ENCODE measurements at regions not wholly inside any gene's neighbourhood (a gene's known extent, or its start where the extent isn't known, plus 50 kb on each side); places are given as distances from the start of the nearest gene placed in this dataset.
A peak's percentile ranks its signal among the peaks of the same experiment; 100 is the strongest.
"Not testable (repeated sequence)": the region's sequence is repeated elsewhere in the genome, so short reads cannot be mapped to it uniquely, and the experiment has no call there.

DNA sequence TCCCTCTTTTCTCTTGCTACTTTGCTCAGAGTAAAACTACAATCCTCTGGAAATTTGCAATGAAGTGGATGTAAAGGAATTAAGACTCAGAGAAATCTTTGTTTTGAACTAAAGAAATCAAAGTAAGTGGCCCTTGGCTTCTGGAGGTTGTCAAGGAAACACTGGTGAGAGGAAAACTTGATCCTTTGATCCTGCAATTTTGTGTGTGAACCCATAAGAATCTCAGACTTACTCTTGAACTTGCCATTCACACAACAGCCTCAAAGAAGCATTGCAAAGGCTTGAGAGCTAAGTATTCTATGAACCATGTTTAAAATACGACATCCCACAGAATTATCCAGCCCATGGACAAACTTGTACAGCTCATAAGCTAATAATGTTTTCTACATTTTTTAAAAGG, 827.5 kb downstream of the TAF11L14 start:
- no peak overlapping the region for H3K4me3 ChIP-seq (replicated peaks; ENCODE audit: low read depth, low read length)
- TF ChIP-seq CTCF (IDR thresholded peaks at IDR 0.05; ENCODE audit: low read depth, low read length, missing control alignments), result no peak
- no peak for DNase-seq (ENCODE audit: extremely low read depth, low read depth)

- TF ChIP-seq CTCF (IDR thresholded peaks at IDR 0.05; ENCODE audit: low read depth, low read length, missing control alignments), result peak; percentile 40
- no peak for DNase-seq (ENCODE audit: extremely low read depth, low read depth)
- no peak overlapping the region for H3K4me3 ChIP-seq (replicated peaks; ENCODE audit: low read depth, low read length)
These were observed 831.8 kb downstream of the TAF11L14 start for GRCh38 chr5:18465833-18466681.

DNA sequence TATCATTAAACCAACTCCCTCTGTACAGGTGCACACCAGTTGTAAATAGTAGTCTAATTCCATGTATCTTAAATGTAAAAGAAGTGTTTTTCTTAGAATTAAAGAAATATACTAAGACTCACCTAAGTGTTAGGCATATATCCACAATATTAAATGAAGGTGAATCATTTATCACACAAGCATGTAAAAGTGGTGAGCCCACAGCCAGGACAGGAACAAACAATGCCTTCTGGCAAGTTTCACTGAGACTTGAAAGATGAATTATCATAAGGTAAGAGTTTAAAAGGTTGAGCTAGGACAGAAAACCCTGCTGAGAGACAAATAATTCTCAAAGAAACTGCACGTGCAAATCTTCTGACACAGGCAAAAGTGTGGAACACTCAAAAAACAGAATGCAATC, 832.5 kb downstream of the TAF11L14 start:
- TF ChIP-seq CTCF (IDR thresholded peaks at IDR 0.05; ENCODE audit: low read depth, low read length, missing control alignments), result no peak
- H3K4me3 ChIP-seq (replicated peaks; ENCODE audit: low read depth, low read length), result no peak overlapping the region
- no peak for DNase-seq (ENCODE audit: extremely low read depth, low read depth)

GRCh38 chr5:18471791-18472190, 837.5 kb downstream of the TAF11L14 start:
- H3K4me3 ChIP-seq (replicated peaks; ENCODE audit: low read depth, low read length); DNase-seq (ENCODE audit: extremely low read depth, low read depth): not testable (repeated sequence)

DNA sequence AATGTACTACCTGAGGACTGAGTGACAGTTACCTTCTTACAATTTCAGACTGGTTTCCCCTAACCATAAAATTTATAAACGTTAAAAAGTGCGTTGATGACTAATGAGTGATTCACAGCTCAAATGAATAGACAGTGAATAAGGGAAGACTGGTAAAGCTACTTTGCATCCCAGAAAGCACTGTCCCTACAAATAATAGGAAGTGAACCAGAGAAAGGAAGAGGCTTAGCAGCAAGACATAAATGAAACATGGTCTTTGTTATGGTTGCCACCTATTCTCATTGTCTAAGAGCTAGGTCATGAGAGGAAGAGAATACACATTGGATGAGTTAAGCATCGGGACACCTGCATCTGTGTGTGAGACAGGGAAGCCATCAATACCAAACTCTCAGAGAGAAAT, 849.2 kb downstream of the TAF11L14 start:
- TF ChIP-seq CTCF (IDR thresholded peaks at IDR 0.05; ENCODE audit: low read depth, low read length, missing control alignments), result no peak
- H3K4me3 ChIP-seq (replicated peaks; ENCODE audit: low read depth, low read length), result no peak overlapping the region
- DNase-seq (ENCODE audit: extremely low read depth, low read depth), result no peak

- no peak for DNase-seq (ENCODE audit: extremely low read depth, low read depth)
- TF ChIP-seq CTCF (IDR thresholded peaks at IDR 0.05; ENCODE audit: low read depth, low read length, missing control alignments), result no peak
These were observed 853.7 kb downstream of the TAF11L14 start for GRCh38 chr5:18487928-18488480.

DNA sequence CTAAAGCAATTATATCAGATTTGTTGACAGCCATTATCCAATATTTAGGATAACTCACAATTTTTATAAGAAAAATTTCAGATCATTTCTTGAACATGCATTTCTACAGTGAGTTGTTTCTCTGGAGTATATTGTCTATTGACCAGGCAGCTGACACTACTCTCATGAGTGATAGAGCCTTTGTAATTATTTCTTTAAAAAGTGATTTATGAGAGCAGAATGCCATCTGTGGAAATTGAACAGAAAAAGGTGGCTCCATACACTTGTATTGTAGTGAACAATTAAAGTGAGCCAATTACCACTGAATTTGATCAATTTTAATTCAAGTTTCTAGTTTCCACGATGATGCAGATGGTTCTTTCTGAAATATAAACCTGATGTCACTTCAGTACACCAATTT, 855.4 kb downstream of the TAF11L14 start:
- DNase-seq (ENCODE audit: extremely low read depth, low read depth), result no peak
- TF ChIP-seq CTCF (IDR thresholded peaks at IDR 0.05; ENCODE audit: low read depth, low read length, missing control alignments), result no peak
- H3K4me3 ChIP-seq (replicated peaks; ENCODE audit: low read depth, low read length), result no peak overlapping the region

More at GRCh38 chr5:18487928-18488480, 853.7 kb downstream of the TAF11L14 start:
- no peak overlapping the region for H3K4me3 ChIP-seq (replicated peaks; ENCODE audit: low read depth, low read length)

All from HFF-Myc (cell line).